Endothelial cell of umbilical vein (primary cell): ENCODE measurements at regions not wholly inside any gene's neighbourhood (a gene's known extent, or its start where the extent isn't known, plus 50 kb on each side); places are given as distances from the start of the nearest gene placed in this dataset.

Experiments used
- BruUV-seq: library from RNA; stranded (reverse); fragments of 400-500 nt; replicated peaks from 2 replicates; lab custom pipeline; 2021; lab: Mats Ljungman, UMichigan
- CTCF ChIA-PET: fragments of 300-600, 350-600 bp; sonication (Branson Sonifier 250); formaldehyde crosslinking; loops from one replicate; lab custom pipeline; 2021; ENCODE audit warnings: antibody characterized with exemption, inconsistent platforms; lab: Charles Lee
- POLR2A ChIA-PET: fragments of 300-600, 350-600 bp; sonication (Branson Sonifier 250); formaldehyde crosslinking; loops from one replicate; lab custom pipeline; 2021; ENCODE audit warnings: antibody characterized with exemption, inconsistent platforms; lab: Charles Lee
- DNase-seq: peaks from one replicate; pipeline ENCODE4 v3.0.0-alpha.2; 2011; ENCODE audit warnings: low read depth, low spot score
- FAIRE-seq: peaks from 2 replicates; lab custom pipeline; 2011; peaks lifted over from hg19 to GRCh38; lab: Jason Lieb, UNC
- H2AFZ ChIP-seq: 2 replicates; pipeline ENCODE4 v1.6.0; 2012; ENCODE audit warnings: low read depth, low read length, control low read depth, inconsistent platforms
- H3K27ac ChIP-seq: 2 replicates; pipeline ENCODE4 v1.5.1; 2011; ENCODE audit warnings: low read depth, mild to moderate bottlenecking, control low read depth, low read length, moderate library complexity; ENCODE audit not compliant: insufficient read depth
- H3K27me3 ChIP-seq, 2 experiments: 2 replicates each; pipeline versions ENCODE4 v1.6.0 to v1.6.1; 2011; ENCODE audit warnings: low read length in 2 of 2, mixed read lengths in 1 of 2; ENCODE audit not compliant: control insufficient read depth in 2 of 2, insufficient read depth in 2 of 2
- H3K36me3 ChIP-seq, 2 experiments: 2 replicates in 1 of 2; 3 replicates in 1 of 2; pipeline ENCODE4 v1.5.1; 2011; ENCODE audit warnings: low read length in 2 of 2, mild to moderate bottlenecking in 1 of 2, moderate library complexity in 1 of 2; ENCODE audit not compliant: control insufficient read depth in 2 of 2, insufficient read depth in 2 of 2; ENCODE audit errors: extremely low read depth in 1 of 2
- H3K4me1 ChIP-seq: 3 replicates; pipeline ENCODE4 v1.5.1; 2011; ENCODE audit warnings: mild to moderate bottlenecking, low read length; ENCODE audit not compliant: control insufficient read depth, insufficient read depth; ENCODE audit errors: extremely low read depth
- H3K4me2 ChIP-seq: 2 replicates; pipeline ENCODE4 v1.6.1; 2011; ENCODE audit warnings: low read length, control low read depth, mixed read lengths; ENCODE audit not compliant: insufficient read depth
- H3K4me3 ChIP-seq, 3 experiments: fragments of 200-600 bp in 1 of 3; sonication (generic), shearing (Covaris generic) in 1 of 3; replicated peaks in 1 of 3; 2 replicates each; pipeline ENCODE4 v1.5.1; 2011 to 2016; ENCODE audit warnings: control low read depth in 3 of 3, low read length in 3 of 3, mild to moderate bottlenecking in 2 of 3, inconsistent platforms in 1 of 3, low read depth in 1 of 3, moderate library complexity in 1 of 3; ENCODE audit not compliant: insufficient read depth in 1 of 3
- H3K79me2 ChIP-seq: 2 replicates; pipeline ENCODE4 v1.6.0; 2012; ENCODE audit warnings: low read length, inconsistent platforms; ENCODE audit not compliant: control insufficient read depth, insufficient read depth
- H3K9ac ChIP-seq: replicated peaks from 2 replicates; pipeline ENCODE3; 2011; ENCODE audit warnings: low read length, control low read depth; ENCODE audit not compliant: insufficient read depth; ENCODE audit errors: extremely low read depth
- H3K9me1 ChIP-seq: replicated peaks from 3 replicates; pipeline ENCODE4 v1.6.0; 2011; ENCODE audit warnings: mild to moderate bottlenecking, low read length; ENCODE audit not compliant: control insufficient read depth, insufficient read depth; ENCODE audit errors: extremely low read depth
- H3K9me3 ChIP-seq: replicated peaks from 2 replicates; pipeline ENCODE4 v1.5.1; 2012; ENCODE audit warnings: low read length, inconsistent platforms; ENCODE audit not compliant: control insufficient read depth, insufficient read depth
- H4K20me1 ChIP-seq: replicated peaks from 2 replicates; pipeline ENCODE3; 2011; ENCODE audit warnings: mild to moderate bottlenecking, low read length; ENCODE audit not compliant: control insufficient read depth, insufficient read depth; ENCODE audit errors: extremely low read depth
- CTCF ChIP-seq, 2 donors: IDR thresholded peaks; 1 replicate in 1 of 2; 2 replicates in 1 of 2; pipeline ENCODE4 v1.5.1; 2011; ENCODE audit warnings: low read length in 2 of 2, mild to moderate bottlenecking in 2 of 2, moderate library complexity in 2 of 2, control low read depth in 1 of 2, inconsistent platforms in 1 of 2, low read depth in 1 of 2; ENCODE audit not compliant: insufficient read depth in 1 of 2; ENCODE audit errors: extremely low read depth in 1 of 2
- EZH2 ChIP-seq: IDR thresholded peaks from 2 replicates; pipeline ENCODE4 v1.6.1; 2012; ENCODE audit warnings: borderline replicate concordance, low read depth, mild to moderate bottlenecking, moderate library complexity, low read length, inconsistent platforms; ENCODE audit not compliant: severe bottlenecking
- FOS ChIP-seq: IDR thresholded peaks from 2 replicates; pipeline ENCODE4 v1.6.1; 2011; ENCODE audit warnings: mild to moderate bottlenecking, low read length, moderate library complexity, borderline replicate concordance; ENCODE audit not compliant: insufficient read depth
- GATA2 ChIP-seq: IDR thresholded peaks from 2 replicates; pipeline ENCODE4 v1.7.0; 2011; ENCODE audit warnings: low read depth, mild to moderate bottlenecking, moderate library complexity, mixed read lengths, low read length; ENCODE audit not compliant: insufficient read length, insufficient read depth
- JUN ChIP-seq: IDR thresholded peaks from 2 replicates; pipeline ENCODE4 v1.6.1; 2011; ENCODE audit warnings: borderline replicate concordance, low read depth; ENCODE audit not compliant: insufficient read length, insufficient read depth
- MAX ChIP-seq: IDR thresholded peaks from 2 replicates; pipeline ENCODE4 v1.6.1; 2011; ENCODE audit not compliant: insufficient read depth, insufficient read length
- MYC ChIP-seq: IDR thresholded peaks from one replicate; pipeline ENCODE4 v1.6.1; 2011; ENCODE audit warnings: mild to moderate bottlenecking, low read depth, low read length
- POLR2A ChIP-seq: IDR thresholded peaks from 2 replicates; pipeline ENCODE4 v1.6.1; 2012; ENCODE audit warnings: low read depth, mild to moderate bottlenecking, control low read depth, low read length
- POLR2AphosphoS5 ChIP-seq: IDR thresholded peaks from 2 replicates; pipeline ENCODE4 v1.6.1; 2012; ENCODE audit warnings: low read depth, mild to moderate bottlenecking, control low read depth, low read length, moderate library complexity; ENCODE audit not compliant: insufficient read depth
- dilution Hi-C: fragments of 300-500 bp; cut with MboI; formaldehyde crosslinking; loops from one replicate; pipeline ENCODE4 v1.15.0; 2019; ENCODE audit warnings: low sequenced_read_pairs; ENCODE audit not compliant: extremely low pct_ligation_motif_present
- intact Hi-C: fragments of 100-400 bp; cut with micrococcal nuclease; formaldehyde crosslinking; loops from one replicate; pipeline ENCODE4 v1.10.0; 2022

- FAIRE-seq: no peak
- Histone ChIP-seq H3K4me3 (no peak overlapping the region), H4K20me1 (no peaks in the 10 kb centered on the region), H3K4me2 (no peak overlapping the region), H3K27ac (no peak overlapping the region), H3K9ac (no peak overlapping the region), H3K36me3 (no peaks in the 10 kb centered on the region), H3K4me1 (peaks cover 2% of the 10 kb centered on the region), H3K9me1 (no peaks in the 10 kb centered on the region), H3K9me3 (no peaks in the 10 kb centered on the region), H3K79me2 (no peaks in the 10 kb centered on the region), H3K27me3 (no peaks in the 10 kb centered on the region), H2AFZ (no peak overlapping the region)
- no TSS peak for BruUV-seq
- no peak for DNase-seq
- POLR2A ChIA-PET: no interaction called here
- dilution Hi-C loops: no loop called here
- intact Hi-C loops: loop anchor here (10.0 kb wide), 1 partner anchor 303 kb away; the partner anchor contains the start of gene ARSJ
- TF ChIP-seq FOS (no peak), MAX (no peak), CTCF (IDR thresholded peaks at IDR 0.05; ENCODE audit: extremely low read depth in 1 of 2, insufficient read depth in 1 of 2, low read depth in 1 of 2, low read length in 2 of 2) (no peak), EZH2 (no peak), POLR2A (no peak), JUN (no peak), MYC (no peak), POLR2AphosphoS5 (no peak), GATA2 (no peak)
- CTCF ChIA-PET: no interaction called here
Measured at GRCh38 chr4:114277690-114278089, 298.2 kb upstream of the ARSJ start.
